HEK293 (cell line): ENCODE measurements at regions not wholly inside any gene's neighbourhood (a gene's known extent, or its start where the extent isn't known, plus 50 kb on each side); places are given as distances from the start of the nearest gene placed in this dataset.

Source experiments
- CTCF ChIA-PET: fragments of 350-600 bp; formaldehyde crosslinking; extraction: SDS; loops from one replicate; lab custom pipeline; 2021; ENCODE audit warnings: antibody characterized with exemption; lab: Yijun Ruan, JAX
- POLR2A ChIA-PET: fragments of 300-600 bp; formaldehyde crosslinking; extraction: SDS; loops from one replicate; lab custom pipeline; 2020; ENCODE audit warnings: antibody characterized with exemption, inconsistent platforms; lab: Yijun Ruan, JAX
- H3K27ac ChIP-seq: fragments of 200-500 bp; sonication (Bioruptor generic); 2 replicates; pipeline ENCODE4 v1.5.1; 2014; ENCODE audit warnings: low read depth, low read length, control low read depth, inconsistent platforms; ENCODE audit errors: extremely low read depth
- H3K36me3 ChIP-seq, 2 experiments: fragments of 200-500 bp in 1 of 2; sonication (Bioruptor generic) in 1 of 2; 1 replicate in 1 of 2; 2 replicates in 1 of 2; pipeline ENCODE4 v1.5.1; 2014 to 2017; ENCODE audit warnings: inconsistent platforms in 2 of 2, low read length in 2 of 2; ENCODE audit not compliant: control insufficient read depth in 2 of 2, insufficient read depth in 1 of 2
- H3K4me1 ChIP-seq: fragments of 200-500 bp; sonication (Bioruptor generic); 2 replicates; pipeline ENCODE4 v1.5.1; 2014; ENCODE audit warnings: mild to moderate bottlenecking, low read length, inconsistent platforms; ENCODE audit not compliant: control insufficient read depth, insufficient read depth
- H3K4me3 ChIP-seq: 2 replicates; pipeline ENCODE4 v1.5.1; 2011; ENCODE audit warnings: low read depth, mild to moderate bottlenecking, control low read depth, low read length, moderate library complexity
- H3K9me3 ChIP-seq: fragments of 200-500 bp; sonication (Bioruptor generic); 2 replicates; pipeline ENCODE4 v1.5.1; 2014; ENCODE audit warnings: low read depth, low read length, inconsistent platforms; ENCODE audit not compliant: control insufficient read depth, insufficient read depth
- HIC1 ChIP-seq: fragments of 450-650 bp; formaldehyde crosslinking; IDR thresholded peaks from 2 replicates; pipeline ENCODE4 v1.5.1; 2016; ENCODE audit warnings: missing biosample characterization, missing genetic modification characterization
- HOXC10 ChIP-seq: sonication (generic); formaldehyde crosslinking; IDR thresholded peaks from 2 replicates; pipeline ENCODE4 v1.8.1; 2023; ENCODE audit warnings: mild to moderate bottlenecking, missing genetic modification reagents
- SCRT2 ChIP-seq: fragments of 450-650 bp; formaldehyde crosslinking; IDR thresholded peaks from 2 replicates; pipeline ENCODE4 v1.5.1; 2016; ENCODE audit warnings: missing biosample characterization, missing genetic modification characterization
- SETDB1 ChIP-seq: IDR thresholded peaks from one replicate; pipeline ENCODE4 v1.6.1; 2017; ENCODE audit warnings: mild to moderate bottlenecking, low read length, moderate library complexity, mixed read lengths; ENCODE audit not compliant: insufficient read length
- SP7 ChIP-seq: fragments of 450-650 bp; formaldehyde crosslinking; IDR thresholded peaks from 2 replicates; pipeline ENCODE4 v1.5.1; 2016; ENCODE audit warnings: missing biosample characterization, missing genetic modification characterization
- ZBTB1 ChIP-seq: fragments of 450-650 bp; formaldehyde crosslinking; IDR thresholded peaks from 2 replicates; pipeline ENCODE4 v1.5.1; 2016; ENCODE audit warnings: missing biosample characterization, missing genetic modification characterization
- ZBTB48 ChIP-seq: fragments of 450-650 bp; formaldehyde crosslinking; IDR thresholded peaks from 2 replicates; pipeline ENCODE4 v1.5.1; 2016; ENCODE audit warnings: missing biosample characterization, missing genetic modification characterization
- ZIC2 ChIP-seq: fragments of 450-650 bp; formaldehyde crosslinking; IDR thresholded peaks from 2 replicates; pipeline ENCODE4 v1.5.1; 2016; ENCODE audit warnings: missing biosample characterization, missing genetic modification characterization
- ZNF10 ChIP-seq: fragments of 450-650 bp; formaldehyde crosslinking; IDR thresholded peaks from 2 replicates; pipeline ENCODE4 v1.5.1; 2017; ENCODE audit warnings: missing biosample characterization, missing genetic modification characterization
- ZNF112 ChIP-seq: fragments of 450-650 bp; formaldehyde crosslinking; IDR thresholded peaks from 2 replicates; pipeline ENCODE4 v1.5.0; 2017; ENCODE audit warnings: missing biosample characterization, missing genetic modification characterization
- ZNF138 ChIP-seq: fragments of 450-650 bp; formaldehyde crosslinking; IDR thresholded peaks from 2 replicates; pipeline ENCODE4 v1.5.1; 2016; ENCODE audit warnings: missing biosample characterization, missing genetic modification characterization, borderline replicate concordance
- ZNF157 ChIP-seq: fragments of 450-650 bp; formaldehyde crosslinking; IDR thresholded peaks from 2 replicates; pipeline ENCODE4 v1.5.1; 2016; ENCODE audit warnings: missing biosample characterization, missing genetic modification characterization
- ZNF174 ChIP-seq: fragments of 450-650 bp; formaldehyde crosslinking; IDR thresholded peaks from 2 replicates; pipeline ENCODE4 v1.5.0; 2017; ENCODE audit warnings: missing biosample characterization, mild to moderate bottlenecking, missing genetic modification characterization
- ZNF19 ChIP-seq: fragments of 450-650 bp; formaldehyde crosslinking; IDR thresholded peaks from 2 replicates; pipeline ENCODE4; 2016; ENCODE audit warnings: missing biosample characterization, missing genetic modification characterization, low read depth
- ZNF366 ChIP-seq: fragments of 450-650 bp; formaldehyde crosslinking; conservative IDR thresholded peaks from 2 replicates; pipeline ENCODE4 v1.5.1; 2016; ENCODE audit warnings: missing biosample characterization, missing genetic modification characterization
- ZNF529 ChIP-seq: fragments of 450-650 bp; formaldehyde crosslinking; IDR thresholded peaks from 2 replicates; pipeline ENCODE4 v1.5.1; 2017; ENCODE audit warnings: missing genetic modification characterization, missing biosample characterization; ENCODE audit not compliant: insufficient replicate concordance
- ZNF549 ChIP-seq: fragments of 450-650 bp; IDR thresholded peaks from 2 replicates; pipeline ENCODE4 v1.5.1; 2018; ENCODE audit warnings: missing biosample characterization, missing genetic modification characterization, mild to moderate bottlenecking, inconsistent platforms, moderate library complexity
- ZNF555 ChIP-seq: fragments of 450-650 bp; formaldehyde crosslinking; conservative IDR thresholded peaks from 2 replicates; pipeline ENCODE4 v1.5.1; 2017; ENCODE audit warnings: missing biosample characterization, mild to moderate bottlenecking, missing genetic modification characterization, inconsistent platforms
- ZNF560 ChIP-seq: fragments of 450-650 bp; formaldehyde crosslinking; IDR thresholded peaks from 2 replicates; pipeline ENCODE4 v1.5.1; 2017; ENCODE audit warnings: missing biosample characterization, missing genetic modification characterization, borderline replicate concordance
- ZNF776 ChIP-seq: fragments of 450-650 bp; formaldehyde crosslinking; IDR thresholded peaks from 2 replicates; pipeline ENCODE4 v1.5.0; 2017; ENCODE audit warnings: missing biosample characterization, missing genetic modification characterization, borderline replicate concordance
- ZNF830 ChIP-seq: fragments of 450-650 bp; IDR thresholded peaks from 2 replicates; pipeline ENCODE4 v1.5.0; 2018; ENCODE audit warnings: missing biosample characterization, missing genetic modification characterization, low read depth, mild to moderate bottlenecking, moderate library complexity
- ZNF837 ChIP-seq: fragments of 450-650 bp; formaldehyde crosslinking; IDR thresholded peaks from 2 replicates; pipeline ENCODE4 v1.5.1; 2016; ENCODE audit warnings: missing biosample characterization, missing genetic modification characterization
- ZSCAN5A ChIP-seq: fragments of 450-650 bp; formaldehyde crosslinking; IDR thresholded peaks from 2 replicates; pipeline ENCODE4 v1.5.1; 2016; ENCODE audit warnings: missing biosample characterization, missing genetic modification characterization
- TF ChIP-seq, protein P1 (sequence below): fragments of 450-650 bp; formaldehyde crosslinking; conservative IDR thresholded peaks from 2 replicates; pipeline ENCODE4 v1.5.1; 2016; ENCODE audit warnings: low read depth, missing biosample characterization, missing genetic modification characterization

GRCh38 chr9:106575823-106576222 lies 287.1 kb upstream of the ZNF462 start:
- Histone ChIP-seq H3K4me1 (no peaks in the 10 kb centered on the region), H3K36me3 (no peaks in the 10 kb centered on the region), H3K4me3 (no peak overlapping the region), H3K9me3 (no peaks in the 10 kb centered on the region), H3K27ac (no peak overlapping the region)
- no peak for TF ChIP-seq ZNF157 (tag by site-specific recombination)
- no peak for TF ChIP-seq ZNF138 (tag by site-specific recombination)
- TF ChIP-seq HIC1 (tag by site-specific recombination), result no peak
- ChIA-PET CTCF (no interaction called here), POLR2A (no interaction called here)

DNA sequence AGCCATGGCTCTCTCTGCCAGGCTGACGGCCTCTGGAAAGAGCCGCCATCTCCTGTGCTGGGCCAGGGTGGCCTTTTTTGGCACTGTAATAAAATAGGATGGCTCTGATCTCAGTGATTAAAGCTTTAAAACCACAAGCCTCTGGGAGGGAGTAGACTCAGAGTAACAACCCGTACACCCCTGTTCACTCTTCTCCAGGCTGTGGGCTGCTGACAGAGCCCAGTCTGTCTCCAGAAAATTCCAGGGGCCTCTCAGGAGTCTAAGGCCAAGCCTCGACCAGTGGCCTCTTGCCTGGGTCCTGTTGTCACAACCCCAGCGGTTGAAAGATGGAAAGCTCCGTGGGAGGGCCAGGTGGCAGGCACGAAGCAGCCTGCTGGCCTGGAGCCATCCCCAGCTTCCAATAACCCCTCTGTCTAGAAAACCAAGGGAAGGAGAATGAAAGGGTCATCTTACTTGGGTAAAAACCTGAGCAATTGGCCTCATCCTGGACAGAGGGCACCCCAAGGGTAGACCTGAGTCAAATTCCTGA lies 286.7 kb upstream of the ZNF462 start:
- no peaks in the 10 kb centered on the region for H3K36me3 ChIP-seq
- POLR2A ChIA-PET, result no interaction called here
- H3K27ac ChIP-seq, result no peak overlapping the region
- no peaks in the 10 kb centered on the region for H3K4me1 ChIP-seq
- no peak for TF ChIP-seq SETDB1
- TF ChIP-seq ZNF112 (tag by site-specific recombination), result no peak
- TF ChIP-seq, all 188 proteins: peak for 0
- no peak overlapping the region for H3K4me3 ChIP-seq
- H3K9me3 ChIP-seq, result no peaks in the 10 kb centered on the region
- CTCF ChIA-PET, result no interaction called here

DNA sequence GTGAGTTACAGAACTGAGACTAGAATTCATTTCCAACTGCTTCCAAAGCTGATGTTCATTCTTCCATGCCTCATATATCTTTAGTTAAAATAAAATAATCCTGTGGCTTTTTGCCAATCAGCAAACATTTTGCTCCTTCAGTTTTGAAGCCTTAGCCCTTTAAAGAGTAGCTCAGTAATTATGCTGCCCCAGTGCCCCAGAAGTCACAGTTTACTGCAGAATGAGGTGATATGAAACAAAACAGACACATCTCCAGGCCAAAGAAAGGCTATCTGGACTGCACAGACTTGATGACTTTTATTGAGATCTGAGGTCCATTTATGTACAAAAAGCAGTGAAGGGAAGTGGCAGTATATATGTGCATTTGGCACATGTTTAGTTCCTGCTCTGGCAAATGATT lies 285.8 kb upstream of the ZNF462 start:
- no peaks in the 10 kb centered on the region for H3K9me3 ChIP-seq

DNA sequence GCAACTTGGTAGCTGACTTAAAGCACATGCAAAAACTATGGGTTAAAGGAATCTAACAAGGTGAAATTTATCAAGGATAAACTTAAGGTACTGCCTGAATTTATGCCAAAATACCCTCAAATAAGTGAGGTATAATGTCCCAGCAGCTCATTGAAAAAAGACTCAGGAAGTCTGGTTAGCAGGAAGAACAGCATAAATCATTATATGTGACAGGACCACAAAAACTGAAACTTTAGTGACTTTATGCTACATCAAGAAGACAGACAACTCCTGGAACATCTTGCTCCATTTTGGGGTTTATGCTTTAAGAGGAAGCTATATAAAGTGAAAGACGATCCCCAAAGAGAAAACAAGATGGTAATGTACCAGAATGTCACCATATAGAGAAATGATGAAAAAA lies 282.4 kb upstream of the ZNF462 start:
- CTCF ChIA-PET, result no interaction called here
- POLR2A ChIA-PET, result no interaction called here
- H3K36me3 ChIP-seq, result no peaks in the 10 kb centered on the region
- TF ChIP-seq SP7 (tag by site-specific recombination) (no peak), SCRT2 (no peak), ZNF366 (no peak), ZBTB1 (no peak), ZNF837 (no peak), ZNF10 (tag by site-specific recombination) (no peak), ZBTB48 (tag by site-specific recombination) (no peak), HOXC10 (CRISPR knock-in tag) (no peak), ZSCAN5A (no peak), ZNF830 (no peak), ZNF19 (tag by site-specific recombination) (no peak), ZIC2 (no peak), ZNF555 (tag by site-specific recombination) (no peak), ZNF549 (no peak), ZNF560 (tag by site-specific recombination) (no peak), ZNF529 (no peak)
- TF ChIP-seq, protein P1, sequence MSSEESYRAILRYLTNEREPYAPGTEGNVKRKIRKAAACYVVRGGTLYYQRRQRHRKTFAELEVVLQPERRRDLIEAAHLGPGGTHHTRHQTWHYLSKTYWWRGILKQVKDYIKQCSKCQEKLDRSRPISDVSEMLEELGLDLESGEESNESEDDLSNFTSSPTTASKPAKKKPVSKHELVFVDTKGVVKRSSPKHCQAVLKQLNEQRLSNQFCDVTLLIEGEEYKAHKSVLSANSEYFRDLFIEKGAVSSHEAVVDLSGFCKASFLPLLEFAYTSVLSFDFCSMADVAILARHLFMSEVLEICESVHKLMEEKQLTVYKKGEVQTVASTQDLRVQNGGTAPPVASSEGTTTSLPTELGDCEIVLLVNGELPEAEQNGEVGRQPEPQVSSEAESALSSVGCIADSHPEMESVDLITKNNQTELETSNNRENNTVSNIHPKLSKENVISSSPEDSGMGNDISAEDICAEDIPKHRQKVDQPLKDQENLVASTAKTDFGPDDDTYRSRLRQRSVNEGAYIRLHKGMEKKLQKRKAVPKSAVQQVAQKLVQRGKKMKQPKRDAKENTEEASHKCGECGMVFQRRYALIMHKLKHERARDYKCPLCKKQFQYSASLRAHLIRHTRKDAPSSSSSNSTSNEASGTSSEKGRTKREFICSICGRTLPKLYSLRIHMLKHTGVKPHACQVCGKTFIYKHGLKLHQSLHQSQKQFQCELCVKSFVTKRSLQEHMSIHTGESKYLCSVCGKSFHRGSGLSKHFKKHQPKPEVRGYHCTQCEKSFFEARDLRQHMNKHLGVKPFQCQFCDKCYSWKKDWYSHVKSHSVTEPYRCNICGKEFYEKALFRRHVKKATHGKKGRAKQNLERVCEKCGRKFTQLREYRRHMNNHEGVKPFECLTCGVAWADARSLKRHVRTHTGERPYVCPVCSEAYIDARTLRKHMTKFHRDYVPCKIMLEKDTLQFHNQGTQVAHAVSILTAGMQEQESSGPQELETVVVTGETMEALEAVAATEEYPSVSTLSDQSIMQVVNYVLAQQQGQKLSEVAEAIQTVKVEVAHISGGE (tag by site-specific recombination), result no peak

More for the DNA sequence above, 285.8 kb upstream of the ZNF462 start:
- no peaks in the 10 kb centered on the region for H3K36me3 ChIP-seq
- no peak overlapping the region for H3K4me3 ChIP-seq
- H3K4me1 ChIP-seq, result no peaks in the 10 kb centered on the region
- TF ChIP-seq ZNF174 (tag by site-specific recombination), result no peak
- TF ChIP-seq ZNF776 (tag by site-specific recombination), result no peak
- POLR2A ChIA-PET, result no interaction called here
- no peak overlapping the region for H3K27ac ChIP-seq
- CTCF ChIA-PET, result no interaction called here

More for the DNA sequence above, 282.4 kb upstream of the ZNF462 start:
- Histone ChIP-seq H3K4me1 (no peaks in the 10 kb centered on the region), H3K9me3 (no peaks in the 10 kb centered on the region), H3K27ac (no peak overlapping the region), H3K4me3 (no peak overlapping the region)
